PFSK-1 (cell line): ENCODE measurements at regions not wholly inside any gene's neighbourhood (a gene's known extent, or its start where the extent isn't known, plus 50 kb on each side); places are given as distances from the start of the nearest gene placed in this dataset.

Experiments used
- FOXP2 ChIP-seq: optimal IDR thresholded peaks from 2 replicates; pipeline ENCODE3; 2011; ENCODE audit warnings: borderline replicate concordance, control low read depth, inconsistent platforms; ENCODE audit not compliant: insufficient read depth; ENCODE audit errors: extremely low read length, extremely low read depth
- POLR2AphosphoS5 ChIP-seq: IDR thresholded peaks from 2 replicates; pipeline ENCODE4 v1.6.1; 2012; ENCODE audit warnings: low read depth, mild to moderate bottlenecking, control low read depth, low read length, moderate library complexity
- REST ChIP-seq, 2 experiments: IDR thresholded peaks; 2 replicates each; pipeline versions ENCODE4 v1.6.1 to v1.8.0; 2011 to 2012; ENCODE audit warnings: low read depth in 2 of 2, low read length in 2 of 2, control low read depth in 1 of 2, inconsistent platforms in 1 of 2, mild to moderate bottlenecking in 1 of 2, moderate library complexity in 1 of 2; ENCODE audit not compliant: insufficient read depth in 1 of 2
- SIN3A ChIP-seq: IDR thresholded peaks from 2 replicates; pipeline ENCODE4 v1.6.1; 2012; ENCODE audit warnings: mild to moderate bottlenecking, low read length, moderate library complexity, borderline replicate concordance; ENCODE audit not compliant: insufficient read depth
- TAF1 ChIP-seq: IDR thresholded peaks from 2 replicates; pipeline ENCODE4 v1.6.1; 2012; ENCODE audit warnings: low read length, control low read depth, borderline replicate concordance; ENCODE audit not compliant: insufficient read depth

- no peak for TF ChIP-seq POLR2AphosphoS5
- no peak for TF ChIP-seq TAF1
- TF ChIP-seq REST (IDR thresholded peaks at IDR 0.05; ENCODE audit: insufficient read depth in 1 of 2, low read depth in 2 of 2, low read length in 2 of 2), result no peak
- no peak for TF ChIP-seq SIN3A
- TF ChIP-seq FOXP2, result no peak
Measured at GRCh38 chr9:129241725-129242124, 63.7 kb upstream of the IER5L start.
